ENCODE measurements at regions not wholly inside any gene's neighbourhood (a gene's known extent, or its start where the extent isn't known, plus 50 kb on each side); places are given as distances from the start of the nearest gene placed in this dataset.

DNA sequence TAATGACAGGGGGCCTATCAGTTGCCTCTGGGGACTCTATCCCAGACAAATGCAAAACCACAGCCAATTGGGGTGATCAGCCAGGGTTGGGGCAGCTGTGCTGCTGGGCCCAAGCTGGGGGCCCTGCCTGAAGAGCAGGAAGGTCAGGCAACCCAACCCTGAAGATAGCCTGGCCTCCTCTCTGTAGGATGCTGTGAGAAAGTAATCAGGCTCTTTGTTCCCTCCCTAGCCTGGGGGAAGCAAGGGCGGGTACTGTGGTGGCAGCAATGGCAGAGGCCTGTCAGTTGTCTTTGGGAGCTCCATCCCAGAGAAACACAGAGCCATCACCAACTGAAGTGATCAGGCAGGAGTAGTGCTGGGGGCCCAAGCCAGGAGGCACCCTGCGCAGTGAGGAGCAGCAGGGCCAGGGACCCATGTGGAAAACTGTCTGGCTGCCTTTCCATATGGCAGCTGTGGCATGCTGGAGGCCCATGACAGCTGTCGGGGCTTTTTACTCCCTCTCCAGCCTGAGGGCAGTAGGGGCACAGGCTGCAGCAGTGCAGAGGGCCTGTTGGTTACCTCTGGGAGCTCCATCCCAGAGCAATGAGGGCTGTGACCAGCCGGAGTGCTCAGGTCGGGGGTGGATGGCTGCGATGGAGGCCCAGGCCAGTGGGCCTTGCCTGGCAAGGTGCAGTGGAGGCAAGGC lies 73.6 kb upstream of the ATP12A start:
- Histone ChIP-seq H3K27me3 (ENCODE audit: control insufficient read depth, insufficient read depth, low read length) (no peaks in the 10 kb centered on the region), H3K4me1 (ENCODE audit: control insufficient read depth, insufficient read depth, low read length) (no peaks in the 10 kb centered on the region), H3K36me3 (ENCODE audit: control insufficient read depth, insufficient read depth, low read length) (no peaks in the 10 kb centered on the region), H3K27ac (ENCODE audit: low read length) (no peak overlapping the region), H3K4me3 (ENCODE audit: low read length) (no peak overlapping the region), H3K9me3 (ENCODE audit: control insufficient read depth, low read depth, low read length) (no peaks in the 10 kb centered on the region)
- WGBS (ENCODE audit: insufficient coverage, low lambda C conversion rate): no CpG with 5 or more reads among the region's 6 CpGs
- DNase-seq: no peak

DNA sequence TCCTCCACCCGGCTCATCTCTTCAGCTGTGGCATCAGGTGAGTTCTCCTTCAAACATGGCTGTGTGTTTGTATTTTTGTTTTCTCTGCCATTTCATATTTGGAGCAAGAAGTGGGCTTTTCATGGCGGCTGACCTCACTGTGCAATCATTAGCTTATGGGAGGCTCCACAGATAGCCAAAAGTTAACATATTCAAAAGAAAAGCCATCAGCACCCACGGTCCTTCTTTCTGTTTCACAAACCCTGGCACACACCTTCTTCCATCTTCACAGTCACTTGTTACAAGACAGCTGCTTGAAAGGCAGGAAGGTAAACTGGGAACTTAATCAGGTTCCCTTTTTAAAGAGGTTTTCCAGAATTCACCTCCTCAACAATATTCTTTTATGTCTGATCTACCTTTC lies 69.3 kb upstream of the ATP12A start:
- Histone ChIP-seq H3K27me3 (ENCODE audit: control insufficient read depth, insufficient read depth, low read length) (no peaks in the 10 kb centered on the region), H3K36me3 (ENCODE audit: control insufficient read depth, insufficient read depth, low read length) (no peaks in the 10 kb centered on the region), H3K4me1 (ENCODE audit: control insufficient read depth, insufficient read depth, low read length) (no peaks in the 10 kb centered on the region), H3K9me3 (ENCODE audit: control insufficient read depth, low read depth, low read length) (no peaks in the 10 kb centered on the region), H3K27ac (ENCODE audit: low read length) (no peak overlapping the region), H3K4me3 (ENCODE audit: low read length) (no peak overlapping the region)
- WGBS (ENCODE audit: insufficient coverage, low lambda C conversion rate): no CpG with 5 or more reads among the region's 3 CpGs
- DNase-seq: no peak

DNA sequence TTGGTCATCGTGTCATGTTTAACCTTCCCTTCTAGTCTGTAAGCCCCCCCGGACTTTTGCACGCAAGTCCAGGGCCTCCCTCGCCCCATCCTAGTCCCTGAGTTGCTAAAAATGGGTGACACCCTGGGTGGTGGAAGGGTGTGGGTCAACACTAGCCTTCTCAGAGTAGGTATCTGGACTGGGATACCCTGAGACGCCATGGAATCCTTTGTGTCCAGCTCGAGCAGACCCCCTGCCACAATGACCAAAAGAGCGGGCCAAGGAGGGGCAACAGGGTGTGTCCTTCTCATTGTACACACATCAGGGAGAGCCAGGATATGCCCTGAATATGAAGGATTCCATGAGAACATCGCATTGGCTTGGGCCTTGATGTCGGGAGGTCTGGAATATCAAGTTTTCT lies 67.5 kb upstream of the ATP12A start:
- no peak overlapping the region for H3K27ac ChIP-seq (ENCODE audit: low read length)
- no CpG with 5 or more reads among the region's 9 CpGs for WGBS (ENCODE audit: insufficient coverage, low lambda C conversion rate)
- H3K4me3 ChIP-seq (ENCODE audit: low read length): no peak overlapping the region
- H3K4me1 ChIP-seq (ENCODE audit: control insufficient read depth, insufficient read depth, low read length): no peaks in the 10 kb centered on the region
- H3K27me3 ChIP-seq (ENCODE audit: control insufficient read depth, insufficient read depth, low read length): no peaks in the 10 kb centered on the region
- H3K9me3 ChIP-seq (ENCODE audit: control insufficient read depth, low read depth, low read length): no peaks in the 10 kb centered on the region
- H3K36me3 ChIP-seq (ENCODE audit: control insufficient read depth, insufficient read depth, low read length): no peaks in the 10 kb centered on the region
- no peak for DNase-seq

DNA sequence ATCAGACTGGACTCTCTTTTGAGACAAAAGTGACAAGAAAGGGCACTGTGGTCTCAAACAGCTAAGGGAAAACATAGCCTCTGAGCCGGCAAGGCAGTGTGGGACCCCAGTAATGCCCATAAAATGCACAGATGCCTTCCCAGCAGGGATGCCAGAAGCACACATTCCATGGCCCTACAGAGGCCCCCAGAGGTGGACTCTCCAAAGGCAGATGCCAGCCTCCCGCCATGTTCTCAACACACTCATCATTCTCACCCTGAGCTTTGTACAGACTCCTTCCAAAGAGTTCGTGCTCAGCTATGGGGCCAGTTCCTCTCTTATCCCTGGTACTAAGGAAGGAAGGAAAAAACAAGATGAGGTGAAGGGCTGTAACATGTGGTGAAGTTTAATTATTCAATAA lies 67.1 kb upstream of the ATP12A start:
- no peaks in the 10 kb centered on the region for H3K9me3 ChIP-seq (ENCODE audit: control insufficient read depth, low read depth, low read length)
- H3K36me3 ChIP-seq (ENCODE audit: control insufficient read depth, insufficient read depth, low read length): no peaks in the 10 kb centered on the region
- H3K4me3 ChIP-seq (ENCODE audit: low read length): no peak overlapping the region
- no peaks in the 10 kb centered on the region for H3K4me1 ChIP-seq (ENCODE audit: control insufficient read depth, insufficient read depth, low read length)
- no peak for DNase-seq
- no CpG with 5 or more reads among the region's 3 CpGs for WGBS (ENCODE audit: insufficient coverage, low lambda C conversion rate)
- H3K27ac ChIP-seq (ENCODE audit: low read length): no peak overlapping the region
- H3K27me3 ChIP-seq (ENCODE audit: control insufficient read depth, insufficient read depth, low read length): no peaks in the 10 kb centered on the region

DNA sequence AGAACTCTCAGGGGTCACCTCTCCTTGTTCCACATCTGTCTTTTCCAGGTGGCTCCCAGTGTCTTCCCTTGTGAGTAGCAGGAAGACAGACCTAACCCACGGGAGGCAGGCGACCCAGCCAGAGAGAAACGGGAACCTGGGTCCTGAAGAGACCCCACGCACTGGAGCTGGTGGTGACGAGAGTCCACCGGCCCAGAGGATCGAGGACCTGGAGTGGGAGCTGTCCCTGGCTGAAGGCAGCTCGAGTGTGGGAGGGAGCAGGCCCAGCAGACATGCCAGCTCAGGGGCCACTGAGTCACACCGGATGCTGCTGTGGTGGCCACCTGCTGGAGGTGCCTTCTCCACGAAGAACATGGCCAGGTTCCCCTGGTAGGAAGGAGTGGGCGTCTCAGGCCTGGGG lies 66.5 kb upstream of the ATP12A start:
- H3K36me3 ChIP-seq (ENCODE audit: control insufficient read depth, insufficient read depth, low read length): no peaks in the 10 kb centered on the region
- no peaks in the 10 kb centered on the region for H3K27me3 ChIP-seq (ENCODE audit: control insufficient read depth, insufficient read depth, low read length)
- no peak for DNase-seq
- no peaks in the 10 kb centered on the region for H3K9me3 ChIP-seq (ENCODE audit: control insufficient read depth, low read depth, low read length)
- H3K4me3 ChIP-seq (ENCODE audit: low read length): no peak overlapping the region
- no peak overlapping the region for H3K27ac ChIP-seq (ENCODE audit: low read length)
- H3K4me1 ChIP-seq (ENCODE audit: control insufficient read depth, insufficient read depth, low read length): peaks cover 5% of the 10 kb centered on the region
- no CpG with 5 or more reads among the region's 11 CpGs for WGBS (ENCODE audit: insufficient coverage, low lambda C conversion rate)

DNA sequence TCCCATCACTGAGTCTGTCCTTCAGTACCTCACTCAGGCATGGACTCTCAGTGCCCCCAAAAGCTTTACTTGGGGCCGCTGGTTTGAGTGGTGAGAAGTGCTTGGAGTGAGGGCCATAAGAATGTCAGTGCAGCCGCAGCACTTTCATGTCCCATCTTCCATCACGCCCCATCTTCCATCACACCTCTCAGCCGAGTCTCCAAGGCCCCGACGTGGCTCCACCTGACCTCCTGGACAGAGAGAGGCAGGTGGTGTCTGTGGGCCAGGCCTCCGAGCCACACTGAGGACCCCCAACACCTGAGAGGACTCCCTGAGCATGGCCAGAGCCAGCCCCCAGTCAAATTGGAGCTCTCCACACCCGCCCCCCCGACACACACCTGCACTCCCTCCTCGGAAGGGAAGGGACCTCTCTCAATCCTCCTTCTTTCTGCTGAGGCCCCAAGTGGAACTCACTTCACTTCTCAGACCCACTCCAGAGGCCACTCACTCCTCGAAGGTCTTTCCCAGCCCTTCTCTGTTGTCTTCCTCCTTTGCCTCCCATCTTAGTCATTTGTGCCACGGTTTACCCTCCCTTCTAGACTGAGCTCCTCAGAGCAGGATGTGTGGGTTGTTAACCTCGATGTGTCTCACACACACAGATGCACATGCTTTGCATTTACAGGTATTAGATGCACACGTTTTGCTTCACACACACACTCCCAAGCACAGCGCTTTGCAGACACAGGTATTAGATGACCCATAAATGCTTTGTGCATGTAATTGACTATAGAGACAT lies 65.7 kb upstream of the ATP12A start:
- H3K27ac ChIP-seq (ENCODE audit: low read length): no peak overlapping the region
- WGBS (ENCODE audit: insufficient coverage, low lambda C conversion rate): 80% methylated on average over 1 of the region's 15 CpGs

DNA sequence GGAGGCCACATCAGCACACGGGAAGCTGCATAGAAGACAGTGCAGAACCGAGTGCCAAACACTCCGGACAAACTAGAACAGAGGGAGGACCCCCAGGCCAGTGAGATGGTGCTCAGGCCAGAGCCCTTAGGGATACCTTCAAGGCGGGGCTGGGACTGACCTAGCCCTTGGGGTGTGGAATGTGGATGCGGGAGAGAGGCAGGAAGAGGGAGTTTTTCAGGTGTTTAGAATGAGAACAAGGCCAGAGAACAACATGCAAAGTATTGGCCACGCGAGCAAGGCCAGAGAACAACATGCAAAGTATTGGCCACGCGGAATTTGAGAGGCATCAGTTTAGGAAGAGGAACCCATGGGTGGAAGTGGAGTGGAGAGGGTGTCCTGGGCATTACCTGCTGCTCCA lies 65.1 kb upstream of the ATP12A start:
- no CpG with 5 or more reads among the region's 9 CpGs for WGBS (ENCODE audit: insufficient coverage, low lambda C conversion rate)
- no peaks in the 10 kb centered on the region for H3K36me3 ChIP-seq (ENCODE audit: control insufficient read depth, insufficient read depth, low read length)

More for the DNA sequence above, 65.7 kb upstream of the ATP12A start:
- Histone ChIP-seq H3K9me3 (ENCODE audit: control insufficient read depth, low read depth, low read length) (no peaks in the 10 kb centered on the region), H3K4me3 (ENCODE audit: low read length) (no peak overlapping the region), H3K27me3 (ENCODE audit: control insufficient read depth, insufficient read depth, low read length) (no peaks in the 10 kb centered on the region), H3K4me1 (ENCODE audit: control insufficient read depth, insufficient read depth, low read length) (peaks cover 7% of the 10 kb centered on the region), H3K36me3 (ENCODE audit: control insufficient read depth, insufficient read depth, low read length) (no peaks in the 10 kb centered on the region)
- DNase-seq: no peak

DNA sequence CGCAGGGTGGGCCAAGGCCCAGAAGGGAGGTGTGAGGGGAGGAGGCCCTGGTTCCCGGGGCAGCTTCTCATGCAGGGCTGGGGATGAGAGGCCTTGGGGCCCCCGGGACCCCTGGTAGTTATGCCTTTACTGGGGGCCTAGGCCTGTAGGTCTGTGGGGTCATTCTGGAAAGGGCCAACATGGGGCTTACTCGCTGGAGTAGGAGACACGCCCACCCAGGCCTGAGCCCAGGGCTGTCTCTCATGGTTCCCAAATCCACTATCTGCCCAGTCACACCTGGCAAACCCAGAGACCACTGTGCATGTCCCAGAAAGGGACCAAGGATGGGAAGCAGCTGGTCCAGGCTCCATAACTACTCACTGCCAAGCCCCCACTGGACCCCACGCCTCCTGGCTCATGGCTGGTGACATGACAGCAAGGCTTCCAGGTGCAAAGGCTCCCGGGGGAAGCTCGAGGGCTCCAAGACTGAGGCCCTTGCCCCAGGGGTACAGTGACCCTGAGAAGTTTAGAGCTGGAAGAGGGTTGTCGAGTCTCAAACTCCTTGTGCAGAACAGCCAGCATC lies 64.2 kb upstream of the ATP12A start:
- no peak overlapping the region for H3K4me3 ChIP-seq (ENCODE audit: low read length)
- no peaks in the 10 kb centered on the region for H3K36me3 ChIP-seq (ENCODE audit: control insufficient read depth, insufficient read depth, low read length)
- no peaks in the 10 kb centered on the region for H3K27me3 ChIP-seq (ENCODE audit: control insufficient read depth, insufficient read depth, low read length)
- no peaks in the 10 kb centered on the region for H3K9me3 ChIP-seq (ENCODE audit: control insufficient read depth, low read depth, low read length)
- DNase-seq: no peak
- no peak overlapping the region for H3K27ac ChIP-seq (ENCODE audit: low read length)
- WGBS (ENCODE audit: insufficient coverage, low lambda C conversion rate): no CpG with 5 or more reads among the region's 9 CpGs
- H3K4me1 ChIP-seq (ENCODE audit: control insufficient read depth, insufficient read depth, low read length): peaks cover 7% of the 10 kb centered on the region

More for the DNA sequence above, 65.1 kb upstream of the ATP12A start:
- peaks cover 7% of the 10 kb centered on the region for H3K4me1 ChIP-seq (ENCODE audit: control insufficient read depth, insufficient read depth, low read length)
- H3K27ac ChIP-seq (ENCODE audit: low read length): no peak overlapping the region
- no peaks in the 10 kb centered on the region for H3K9me3 ChIP-seq (ENCODE audit: control insufficient read depth, low read depth, low read length)
- no peaks in the 10 kb centered on the region for H3K27me3 ChIP-seq (ENCODE audit: control insufficient read depth, insufficient read depth, low read length)
- no peak for DNase-seq
- no peak overlapping the region for H3K4me3 ChIP-seq (ENCODE audit: low read length)

DNA sequence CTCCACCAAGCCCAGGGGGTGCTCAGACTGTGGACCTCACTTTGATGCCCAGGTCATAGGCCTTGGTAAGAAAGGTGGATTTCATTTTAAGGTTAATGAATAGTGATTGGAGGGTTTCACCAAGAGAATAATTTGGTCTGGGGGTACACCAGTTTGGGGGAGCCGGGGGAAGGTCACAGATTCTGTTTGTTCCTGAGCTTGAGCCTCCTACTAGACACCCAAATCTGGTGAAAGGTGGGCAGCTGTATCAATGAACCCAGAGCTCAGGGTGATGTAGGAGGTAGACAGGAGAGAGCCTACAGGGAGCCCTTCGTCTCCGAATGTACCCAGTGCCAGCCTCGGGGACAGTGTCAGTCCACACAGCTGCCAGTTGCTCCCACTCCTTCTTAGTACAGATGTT lies 63.7 kb upstream of the ATP12A start:
- Histone ChIP-seq H3K27ac (ENCODE audit: low read length) (no peak overlapping the region), H3K4me3 (ENCODE audit: low read length) (no peak overlapping the region), H3K27me3 (ENCODE audit: control insufficient read depth, insufficient read depth, low read length) (no peaks in the 10 kb centered on the region), H3K9me3 (ENCODE audit: control insufficient read depth, low read depth, low read length) (no peaks in the 10 kb centered on the region), H3K36me3 (ENCODE audit: control insufficient read depth, insufficient read depth, low read length) (no peaks in the 10 kb centered on the region), H3K4me1 (ENCODE audit: control insufficient read depth, insufficient read depth, low read length) (peaks cover 7% of the 10 kb centered on the region)
- DNase-seq: no peak
- no CpG with 5 or more reads among the region's 4 CpGs for WGBS (ENCODE audit: insufficient coverage, low lambda C conversion rate)

DNA sequence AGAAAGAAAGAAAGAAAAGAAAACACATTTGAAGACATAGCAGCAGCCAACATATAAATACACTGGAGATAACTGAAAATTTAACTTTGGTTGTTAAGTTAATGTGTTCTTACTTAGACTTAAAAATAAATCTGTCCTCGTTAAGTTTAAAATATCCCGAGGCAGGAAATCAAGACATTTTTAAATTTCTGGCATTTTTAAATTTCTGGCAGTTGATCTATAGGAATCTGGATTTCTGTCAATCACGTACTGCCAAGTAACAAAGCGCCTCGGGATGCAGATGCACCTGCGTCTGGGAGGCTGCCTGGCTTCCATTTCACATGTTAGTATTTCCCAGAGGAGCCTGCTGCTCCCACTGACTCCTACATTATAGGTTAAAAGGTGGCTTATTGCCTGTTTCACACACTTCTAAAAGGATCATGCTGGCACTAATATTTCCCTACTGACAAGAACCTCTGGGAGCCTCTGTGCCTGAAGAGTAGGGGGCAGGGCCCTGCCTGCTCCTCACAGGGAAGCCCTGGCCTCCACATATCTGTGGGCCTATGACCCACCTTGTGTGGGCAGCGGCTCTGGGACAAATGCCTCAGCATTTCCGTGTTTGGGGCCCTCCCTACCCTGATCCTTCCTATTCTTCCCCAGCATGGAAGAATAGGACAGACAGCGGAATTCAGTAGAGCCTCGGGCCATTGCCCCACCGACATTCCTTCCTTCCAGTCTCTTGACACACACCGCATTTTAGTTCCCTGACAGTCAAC lies 62.8 kb upstream of the ATP12A start:
- Histone ChIP-seq H3K36me3 (ENCODE audit: control insufficient read depth, insufficient read depth, low read length) (no peaks in the 10 kb centered on the region), H3K4me1 (ENCODE audit: control insufficient read depth, insufficient read depth, low read length) (peaks cover 7% of the 10 kb centered on the region), H3K27me3 (ENCODE audit: control insufficient read depth, insufficient read depth, low read length) (no peaks in the 10 kb centered on the region), H3K27ac (ENCODE audit: low read length) (no peak overlapping the region), H3K9me3 (ENCODE audit: control insufficient read depth, low read depth, low read length) (no peaks in the 10 kb centered on the region), H3K4me3 (ENCODE audit: low read length) (no peak overlapping the region)
- WGBS (ENCODE audit: insufficient coverage, low lambda C conversion rate): no CpG with 5 or more reads among the region's 12 CpGs
- no peak for DNase-seq

All from large intestine (tissue), 3 donors.